ENCODE measurements at regions not wholly inside any gene's neighbourhood (a gene's known extent, or its start where the extent isn't known, plus 50 kb on each side); places are given as distances from the start of the nearest gene placed in this dataset.

GRCh38 chr5:12743582-12743981 lies 839.3 kb upstream of the CTNND2 start:
- Histone ChIP-seq H3K27ac (ENCODE audit: low read length, poor library complexity, severe bottlenecking) (no peak overlapping the region), H3K79me1 (replicated peaks; ENCODE audit: low read length, poor library complexity, severe bottlenecking) (no peaks in the 10 kb centered on the region), H3K18ac (ENCODE audit: low read depth in 1 of 2, low read length in 2 of 2) (no peak overlapping the region), H2BK5ac (ENCODE audit: low read depth, low read length, poor library complexity, severe bottlenecking) (no peak overlapping the region), H3K9me3 (ENCODE audit: control insufficient read depth, low read length) (no peaks in the 10 kb centered on the region), H2BK15ac (ENCODE audit: low read depth, poor library complexity, severe bottlenecking) (no peak overlapping the region), H3K4me2 (ENCODE audit: low read length, poor library complexity, severe bottlenecking) (no peak overlapping the region), H3K36me3 (ENCODE audit: control insufficient read depth in 1 of 2, insufficient read depth in 2 of 2, low read depth in 1 of 2, low read length in 2 of 2) (no peaks in the 10 kb centered on the region), H4K8ac (ENCODE audit: low read length) (no peak overlapping the region), H2AK5ac (ENCODE audit: low read length, severe bottlenecking) (no peak overlapping the region), H3K4me3 (ENCODE audit: insufficient read depth in 1 of 2, low read depth in 1 of 2, low read length in 2 of 2) (no peak overlapping the region), H3K9ac (ENCODE audit: low read length) (no peak overlapping the region), H3K23ac (ENCODE audit: low read length in 2 of 2) (no peak overlapping the region), H3K4me1 (ENCODE audit: control insufficient read depth, insufficient read depth, low read depth, low read length) (no peaks in the 10 kb centered on the region), H3K27me3 (ENCODE audit: control insufficient read depth in 1 of 2, insufficient read depth in 1 of 2, low read length in 2 of 2) (no peaks in the 10 kb centered on the region), H3K4ac (ENCODE audit: low read depth in 1 of 2, low read length in 2 of 2) (no peak overlapping the region), H2AFZ (ENCODE audit: low read depth, low read length) (no peak overlapping the region), H4K91ac (ENCODE audit: low read length) (no peak overlapping the region), H2BK120ac (ENCODE audit: low read depth, low read length) (no peak overlapping the region), H3K14ac (ENCODE audit: low read length in 2 of 2) (no peak overlapping the region), H2BK12ac (ENCODE audit: low read length in 2 of 2) (no peak overlapping the region)
- WGBS = 83% methylated on average over 7 of the region's 9 CpGs
- no peak for DNase-seq

- Histone ChIP-seq H3K4me3 (ENCODE audit: insufficient read depth in 1 of 2, low read depth in 1 of 2, low read length in 2 of 2) (no peak overlapping the region), H2AK5ac (ENCODE audit: low read length, severe bottlenecking) (no peak overlapping the region), H2BK120ac (ENCODE audit: low read depth, low read length) (no peak overlapping the region), H3K27me3 (ENCODE audit: control insufficient read depth in 1 of 2, insufficient read depth in 1 of 2, low read length in 2 of 2) (no peaks in the 10 kb centered on the region), H3K4me2 (ENCODE audit: low read length, poor library complexity, severe bottlenecking) (no peak overlapping the region), H2AFZ (ENCODE audit: low read depth, low read length) (no peak overlapping the region), H3K23ac (ENCODE audit: low read length in 2 of 2) (no peak overlapping the region), H3K9ac (ENCODE audit: low read length) (no peak overlapping the region), H3K4me1 (ENCODE audit: control insufficient read depth, insufficient read depth, low read depth, low read length) (no peaks in the 10 kb centered on the region), H3K36me3 (ENCODE audit: control insufficient read depth in 1 of 2, insufficient read depth in 2 of 2, low read depth in 1 of 2, low read length in 2 of 2) (no peaks in the 10 kb centered on the region), H3K14ac (ENCODE audit: low read length in 2 of 2) (no peak overlapping the region), H3K27ac (ENCODE audit: low read length, poor library complexity, severe bottlenecking) (no peak overlapping the region), H2BK15ac (ENCODE audit: low read depth, poor library complexity, severe bottlenecking) (no peak overlapping the region), H3K4ac (ENCODE audit: low read depth in 1 of 2, low read length in 2 of 2) (no peak overlapping the region), H4K8ac (ENCODE audit: low read length) (no peak overlapping the region), H3K79me1 (replicated peaks; ENCODE audit: low read length, poor library complexity, severe bottlenecking) (no peaks in the 10 kb centered on the region), H3K18ac (ENCODE audit: low read depth in 1 of 2, low read length in 2 of 2) (no peak overlapping the region), H3K9me3 (ENCODE audit: control insufficient read depth, low read length) (peaks cover 24% of the 10 kb centered on the region), H2BK5ac (ENCODE audit: low read depth, low read length, poor library complexity, severe bottlenecking) (no peak overlapping the region), H2BK12ac (ENCODE audit: low read length in 2 of 2) (no peak overlapping the region), H4K91ac (ENCODE audit: low read length) (no peak overlapping the region)
- no peak for DNase-seq
- WGBS = 92% methylated on average over 1 of the region's 1 CpG
These were observed 826.1 kb upstream of the CTNND2 start for GRCh38 chr5:12730354-12730753.

GRCh38 chr5:12716664-12717063 lies 812.4 kb upstream of the CTNND2 start:
- no peak overlapping the region for H4K91ac ChIP-seq (ENCODE audit: low read length)
- no peaks in the 10 kb centered on the region for H3K36me3 ChIP-seq (ENCODE audit: control insufficient read depth in 1 of 2, insufficient read depth in 2 of 2, low read depth in 1 of 2, low read length in 2 of 2)
- no peak overlapping the region for H3K27ac ChIP-seq (ENCODE audit: low read length, poor library complexity, severe bottlenecking)
- no peak overlapping the region for H2BK12ac ChIP-seq (ENCODE audit: low read length in 2 of 2)
- no peak overlapping the region for H3K4me2 ChIP-seq (ENCODE audit: low read length, poor library complexity, severe bottlenecking)
- no peak overlapping the region for H3K14ac ChIP-seq (ENCODE audit: low read length in 2 of 2)
- no peak overlapping the region for H2AK5ac ChIP-seq (ENCODE audit: low read length, severe bottlenecking)
- no peak overlapping the region for H2AFZ ChIP-seq (ENCODE audit: low read depth, low read length)
- no peak overlapping the region for H3K9ac ChIP-seq (ENCODE audit: low read length)
- no peaks in the 10 kb centered on the region for H3K4me1 ChIP-seq (ENCODE audit: control insufficient read depth, insufficient read depth, low read depth, low read length)
- H4K8ac ChIP-seq (ENCODE audit: low read length) = no peak overlapping the region
- no peaks in the 10 kb centered on the region for H3K27me3 ChIP-seq (ENCODE audit: control insufficient read depth in 1 of 2, insufficient read depth in 1 of 2, low read length in 2 of 2)
- no peak overlapping the region for H2BK5ac ChIP-seq (ENCODE audit: low read depth, low read length, poor library complexity, severe bottlenecking)
- H3K18ac ChIP-seq (ENCODE audit: low read depth in 1 of 2, low read length in 2 of 2) = no peak overlapping the region
- no peak overlapping the region for H3K23ac ChIP-seq (ENCODE audit: low read length in 2 of 2)
- H2BK15ac ChIP-seq (ENCODE audit: low read depth, poor library complexity, severe bottlenecking) = no peak overlapping the region
- DNase-seq = no peak
- no peak overlapping the region for H2BK120ac ChIP-seq (ENCODE audit: low read depth, low read length)
- no peak overlapping the region for H3K4ac ChIP-seq (ENCODE audit: low read depth in 1 of 2, low read length in 2 of 2)
- no peaks in the 10 kb centered on the region for H3K79me1 ChIP-seq (replicated peaks; ENCODE audit: low read length, poor library complexity, severe bottlenecking)
- no peak overlapping the region for H3K4me3 ChIP-seq (ENCODE audit: insufficient read depth in 1 of 2, low read depth in 1 of 2, low read length in 2 of 2)
- 77% methylated on average over 5 of the region's 5 CpGs for WGBS
- H3K9me3 ChIP-seq (ENCODE audit: control insufficient read depth, low read length) = peaks cover 11% of the 10 kb centered on the region

- Histone ChIP-seq H3K79me1 (replicated peaks; ENCODE audit: low read length, poor library complexity, severe bottlenecking) (no peaks in the 10 kb centered on the region), H4K8ac (ENCODE audit: low read length) (no peak overlapping the region), H2BK15ac (ENCODE audit: low read depth, poor library complexity, severe bottlenecking) (no peak overlapping the region), H4K91ac (ENCODE audit: low read length) (no peak overlapping the region), H3K14ac (ENCODE audit: low read length in 2 of 2) (no peak overlapping the region), H2BK12ac (ENCODE audit: low read length in 2 of 2) (no peak overlapping the region), H3K4ac (ENCODE audit: low read depth in 1 of 2, low read length in 2 of 2) (no peak overlapping the region), H3K23ac (ENCODE audit: low read length in 2 of 2) (no peak overlapping the region), H3K27me3 (ENCODE audit: control insufficient read depth in 1 of 2, insufficient read depth in 1 of 2, low read length in 2 of 2) (no peaks in the 10 kb centered on the region), H3K4me3 (ENCODE audit: insufficient read depth in 1 of 2, low read depth in 1 of 2, low read length in 2 of 2) (no peak overlapping the region), H3K9ac (ENCODE audit: low read length) (no peak overlapping the region), H2BK120ac (ENCODE audit: low read depth, low read length) (no peak overlapping the region), H2AK5ac (ENCODE audit: low read length, severe bottlenecking) (no peak overlapping the region), H3K36me3 (ENCODE audit: control insufficient read depth in 1 of 2, insufficient read depth in 2 of 2, low read depth in 1 of 2, low read length in 2 of 2) (no peaks in the 10 kb centered on the region), H2BK5ac (ENCODE audit: low read depth, low read length, poor library complexity, severe bottlenecking) (no peak overlapping the region), H3K4me1 (ENCODE audit: control insufficient read depth, insufficient read depth, low read depth, low read length) (no peaks in the 10 kb centered on the region), H2AFZ (ENCODE audit: low read depth, low read length) (no peak overlapping the region), H3K4me2 (ENCODE audit: low read length, poor library complexity, severe bottlenecking) (no peak overlapping the region), H3K27ac (ENCODE audit: low read length, poor library complexity, severe bottlenecking) (no peak overlapping the region), H3K18ac (ENCODE audit: low read depth in 1 of 2, low read length in 2 of 2) (no peak overlapping the region), H3K9me3 (ENCODE audit: control insufficient read depth, low read length) (no peaks in the 10 kb centered on the region)
- no peak for DNase-seq
These were observed 803.3 kb upstream of the CTNND2 start for GRCh38 chr5:12707560-12707959.

Measured in mesenchymal stem cell (in vitro differentiated cells and primary cell).